ENCODE measurements at regions not wholly inside any gene's neighbourhood (a gene's known extent, or its start where the extent isn't known, plus 50 kb on each side); places are given as distances from the start of the nearest gene placed in this dataset.

- Mint-ChIP-seq H3K36me3 (ENCODE audit: low read depth) (no peaks in the 10 kb centered on the region), H3K9me3 (no peaks in the 10 kb centered on the region), H3K27ac (no peak overlapping the region), H3K27me3 (ENCODE audit: low read depth, poor library complexity) (no peaks in the 10 kb centered on the region), H3K4me1 (no peaks in the 10 kb centered on the region), H3K4me3 (no peak overlapping the region)
- DNase-seq: no peak
- no peak for TF ChIP-seq CTCF (IDR thresholded peaks at IDR 0.05)
These were observed 153.2 kb upstream of the ETAA1 start for GRCh38 chr2:67243919-67244318.

- no peak for TF ChIP-seq CTCF (IDR thresholded peaks at IDR 0.05)
- no peak overlapping the region for H3K27ac Mint-ChIP-seq
- peaks cover 3% of the 10 kb centered on the region for H3K27me3 Mint-ChIP-seq (ENCODE audit: low read depth, poor library complexity)
- no peaks in the 10 kb centered on the region for H3K4me1 Mint-ChIP-seq
- no peak overlapping the region for H3K4me3 Mint-ChIP-seq
- no peak for DNase-seq
- no peaks in the 10 kb centered on the region for H3K36me3 Mint-ChIP-seq (ENCODE audit: low read depth)
- no peaks in the 10 kb centered on the region for H3K9me3 Mint-ChIP-seq
These were observed 150.3 kb upstream of the ETAA1 start for GRCh38 chr2:67246791-67247190.

- no peak for DNase-seq
- Mint-ChIP-seq H3K4me3 (no peak overlapping the region), H3K27me3 (ENCODE audit: low read depth, poor library complexity) (peaks cover 3% of the 10 kb centered on the region), H3K36me3 (ENCODE audit: low read depth) (no peaks in the 10 kb centered on the region), H3K27ac (no peak overlapping the region), H3K9me3 (no peaks in the 10 kb centered on the region), H3K4me1 (peaks cover 7% of the 10 kb centered on the region)
- TF ChIP-seq CTCF (IDR thresholded peaks at IDR 0.05): no peak
These were observed 145.4 kb upstream of the ETAA1 start for GRCh38 chr2:67251741-67252140.

- H3K4me3 Mint-ChIP-seq: no peak overlapping the region
- peaks cover 7% of the 10 kb centered on the region for H3K4me1 Mint-ChIP-seq
- no peaks in the 10 kb centered on the region for H3K36me3 Mint-ChIP-seq (ENCODE audit: low read depth)
- no peak for TF ChIP-seq CTCF (IDR thresholded peaks at IDR 0.05)
- H3K9me3 Mint-ChIP-seq: no peaks in the 10 kb centered on the region
- H3K27ac Mint-ChIP-seq: no peak overlapping the region
- no peak for DNase-seq
- H3K27me3 Mint-ChIP-seq (ENCODE audit: low read depth, poor library complexity): peaks cover 4% of the 10 kb centered on the region
These were observed 141.1 kb upstream of the ETAA1 start for GRCh38 chr2:67255933-67256615.

GRCh38 chr2:67256892-67257291 is 140.2 kb upstream of the ETAA1 start:
- no peak overlapping the region for H3K4me3 Mint-ChIP-seq
- no peak for DNase-seq
- no peaks in the 10 kb centered on the region for H3K36me3 Mint-ChIP-seq (ENCODE audit: low read depth)
- H3K27me3 Mint-ChIP-seq (ENCODE audit: low read depth, poor library complexity): peaks cover 4% of the 10 kb centered on the region
- no peaks in the 10 kb centered on the region for H3K9me3 Mint-ChIP-seq
- no peak for TF ChIP-seq CTCF (IDR thresholded peaks at IDR 0.05)
- no peak overlapping the region for H3K27ac Mint-ChIP-seq
- H3K4me1 Mint-ChIP-seq: peaks cover 7% of the 10 kb centered on the region

GRCh38 chr2:67258122-67258521 is 139.0 kb upstream of the ETAA1 start:
- no peak for TF ChIP-seq CTCF (IDR thresholded peaks at IDR 0.05)
- no peaks in the 10 kb centered on the region for H3K9me3 Mint-ChIP-seq
- no peak for DNase-seq
- peaks cover 7% of the 10 kb centered on the region for H3K4me1 Mint-ChIP-seq
- no peak overlapping the region for H3K27ac Mint-ChIP-seq
- H3K27me3 Mint-ChIP-seq (ENCODE audit: low read depth, poor library complexity): peaks cover 4% of the 10 kb centered on the region
- H3K36me3 Mint-ChIP-seq (ENCODE audit: low read depth): no peaks in the 10 kb centered on the region
- no peak overlapping the region for H3K4me3 Mint-ChIP-seq

All from nephron progenitor cell (in vitro differentiated cells).